ENCODE measurements at regions not wholly inside any gene's neighbourhood (a gene's known extent, or its start where the extent isn't known, plus 50 kb on each side); places are given as distances from the start of the nearest gene placed in this dataset.

- TF ChIP-seq, protein P1, sequence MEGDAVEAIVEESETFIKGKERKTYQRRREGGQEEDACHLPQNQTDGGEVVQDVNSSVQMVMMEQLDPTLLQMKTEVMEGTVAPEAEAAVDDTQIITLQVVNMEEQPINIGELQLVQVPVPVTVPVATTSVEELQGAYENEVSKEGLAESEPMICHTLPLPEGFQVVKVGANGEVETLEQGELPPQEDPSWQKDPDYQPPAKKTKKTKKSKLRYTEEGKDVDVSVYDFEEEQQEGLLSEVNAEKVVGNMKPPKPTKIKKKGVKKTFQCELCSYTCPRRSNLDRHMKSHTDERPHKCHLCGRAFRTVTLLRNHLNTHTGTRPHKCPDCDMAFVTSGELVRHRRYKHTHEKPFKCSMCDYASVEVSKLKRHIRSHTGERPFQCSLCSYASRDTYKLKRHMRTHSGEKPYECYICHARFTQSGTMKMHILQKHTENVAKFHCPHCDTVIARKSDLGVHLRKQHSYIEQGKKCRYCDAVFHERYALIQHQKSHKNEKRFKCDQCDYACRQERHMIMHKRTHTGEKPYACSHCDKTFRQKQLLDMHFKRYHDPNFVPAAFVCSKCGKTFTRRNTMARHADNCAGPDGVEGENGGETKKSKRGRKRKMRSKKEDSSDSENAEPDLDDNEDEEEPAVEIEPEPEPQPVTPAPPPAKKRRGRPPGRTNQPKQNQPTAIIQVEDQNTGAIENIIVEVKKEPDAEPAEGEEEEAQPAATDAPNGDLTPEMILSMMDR (IDR thresholded peaks at IDR 0.05), result no peak
- TF ChIP-seq POLR2A (IDR thresholded peaks at IDR 0.05) (no peak), POLR2AphosphoS5 (IDR thresholded peaks at IDR 0.05) (no peak)
- Histone ChIP-seq H3K27ac (no peak overlapping the region), H3K36me3 (no peaks in the 10 kb centered on the region), H3K4me3 (no peak overlapping the region), H3K4me1 (replicated peaks) (no peaks in the 10 kb centered on the region), H3K27me3 (replicated peaks; ENCODE audit: insufficient read depth) (no peaks in the 10 kb centered on the region), H3K9me3 (no peaks in the 10 kb centered on the region)
- intact Hi-C loops (cut with DNase I), result no loop called here
- 62% methylated on average over 8 of the region's 8 CpGs for WGBS
- no peak for DNase-seq (ENCODE audit: low spot score)
Measured at GRCh38 chr17:79341816-79342215, 267.2 kb downstream of the ENGASE start.

- Histone ChIP-seq H3K27ac (no peak overlapping the region), H3K9me3 (no peaks in the 10 kb centered on the region), H3K4me3 (no peak overlapping the region), H3K4me1 (replicated peaks) (no peaks in the 10 kb centered on the region), H3K27me3 (replicated peaks; ENCODE audit: insufficient read depth) (no peaks in the 10 kb centered on the region), H3K36me3 (no peaks in the 10 kb centered on the region)
- TF ChIP-seq POLR2AphosphoS5 (IDR thresholded peaks at IDR 0.05) (no peak), POLR2A (IDR thresholded peaks at IDR 0.05) (no peak)
- TF ChIP-seq, protein P1 (IDR thresholded peaks at IDR 0.05), result no peak
- intact Hi-C loops (cut with DNase I), result no loop called here
- DNase-seq (ENCODE audit: low spot score), result no peak
- WGBS, result 78% methylated on average over 8 of the region's 8 CpGs
Measured at GRCh38 chr17:79341222-79341780, 266.7 kb downstream of the ENGASE start.

DNA sequence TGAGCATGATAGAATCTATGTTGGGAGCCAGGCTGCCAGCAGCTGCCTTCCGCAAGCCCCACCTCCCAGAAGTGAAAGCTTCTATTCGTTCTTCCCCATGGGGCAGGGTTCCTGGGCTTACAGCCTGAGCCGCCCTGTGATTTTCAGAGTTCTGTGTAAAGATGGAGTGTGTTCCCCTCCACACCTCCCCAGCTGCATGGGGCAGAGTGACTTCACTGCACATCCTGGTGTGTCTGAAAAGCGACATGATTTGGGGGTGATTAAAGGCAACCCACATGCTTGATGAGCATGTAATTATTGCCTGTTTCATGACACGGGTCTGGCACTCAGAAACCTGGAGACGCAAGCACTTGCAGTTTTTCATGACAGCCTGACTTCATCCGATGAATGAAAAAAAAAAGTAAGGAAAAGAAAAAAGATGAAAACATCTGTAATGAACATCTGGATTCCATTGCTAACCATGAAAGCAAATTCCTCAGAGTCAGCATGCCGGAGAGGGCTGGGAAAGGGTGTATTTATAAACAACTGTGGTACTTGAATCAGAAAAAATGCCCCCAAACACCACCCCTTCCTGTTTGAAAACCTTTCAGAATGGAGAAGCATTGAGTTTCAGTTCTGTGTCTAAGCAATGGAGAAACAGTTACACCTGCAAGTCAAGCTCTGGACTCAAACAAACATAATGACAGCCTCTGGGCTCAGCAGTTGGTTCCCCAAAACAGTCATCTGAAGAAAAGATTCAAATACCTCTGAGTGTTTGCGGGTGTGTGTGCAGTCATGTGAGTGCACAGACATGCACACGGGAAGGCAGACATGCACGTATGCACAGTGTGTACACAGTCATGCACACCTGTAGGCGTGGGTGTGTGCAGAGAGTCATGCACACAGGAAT lies 266.0 kb downstream of the ENGASE start:
- intact Hi-C loops (cut with DNase I), result no loop called here
- TF ChIP-seq, protein P1 (IDR thresholded peaks at IDR 0.05), result no peak
- TF ChIP-seq POLR2A (IDR thresholded peaks at IDR 0.05) (no peak), POLR2AphosphoS5 (IDR thresholded peaks at IDR 0.05) (no peak)
- Histone ChIP-seq H3K4me1 (replicated peaks) (no peaks in the 10 kb centered on the region), H3K9me3 (no peaks in the 10 kb centered on the region), H3K27me3 (replicated peaks; ENCODE audit: insufficient read depth) (no peaks in the 10 kb centered on the region), H3K27ac (no peak overlapping the region), H3K36me3 (no peaks in the 10 kb centered on the region), H3K4me3 (no peak overlapping the region)
- WGBS, result 69% methylated on average over 12 of the region's 12 CpGs
- no peak for DNase-seq (ENCODE audit: low spot score)

DNA sequence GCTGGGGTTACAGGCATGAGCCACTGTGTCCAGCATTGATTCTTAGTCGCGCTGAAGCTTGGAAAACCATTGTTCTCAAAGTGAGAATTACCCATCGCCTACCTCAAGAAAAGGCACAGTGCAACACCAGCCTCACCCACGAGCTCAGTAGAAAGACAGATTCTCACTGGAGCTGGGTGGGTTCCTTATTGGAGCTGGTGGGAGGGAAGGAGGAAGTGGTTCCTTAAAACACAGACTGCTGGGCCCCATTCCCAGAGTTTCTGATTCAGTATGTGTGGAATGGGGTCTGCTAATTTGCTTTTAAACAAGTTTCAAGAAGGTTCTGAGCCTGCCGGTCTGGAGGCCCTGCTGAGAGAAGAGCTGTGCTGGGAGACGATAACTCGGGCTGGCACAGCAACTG lies 264.7 kb downstream of the ENGASE start:
- TF ChIP-seq, protein P1 (IDR thresholded peaks at IDR 0.05), result no peak
- TF ChIP-seq POLR2AphosphoS5 (IDR thresholded peaks at IDR 0.05), result no peak
- TF ChIP-seq POLR2A (IDR thresholded peaks at IDR 0.05), result no peak
- H3K27me3 ChIP-seq (replicated peaks; ENCODE audit: insufficient read depth), result no peaks in the 10 kb centered on the region
- 78% methylated on average over 7 of the region's 7 CpGs for WGBS

More for the DNA sequence above, 264.7 kb downstream of the ENGASE start:
- DNase-seq (ENCODE audit: low spot score), result no peak
- intact Hi-C loops (cut with DNase I), result no loop called here
- H3K4me1 ChIP-seq (replicated peaks), result no peaks in the 10 kb centered on the region
- H3K36me3 ChIP-seq, result no peaks in the 10 kb centered on the region
- H3K9me3 ChIP-seq, result no peaks in the 10 kb centered on the region
- no peak overlapping the region for H3K4me3 ChIP-seq
- no peak overlapping the region for H3K27ac ChIP-seq

All from prostate gland (tissue), 2 donors.